Ishikawa (cell line): ENCODE measurements at regions not wholly inside any gene's neighbourhood (a gene's known extent, or its start where the extent isn't known, plus 50 kb on each side); places are given as distances from the start of the nearest gene placed in this dataset.

Experiments
- CEBPB ChIP-seq: IDR thresholded peaks from 2 replicates; pipeline ENCODE4 v1.6.1; 2012
- CREB1 ChIP-seq: IDR thresholded peaks from 2 replicates; pipeline ENCODE4 v1.6.1; 2012; ENCODE audit warnings: low read depth
- EGR1 ChIP-seq: IDR thresholded peaks from 2 replicates; pipeline ENCODE4 v1.6.1; 2012
- EP300 ChIP-seq: IDR thresholded peaks from 2 replicates; pipeline ENCODE4 v1.6.1; 2012; ENCODE audit warnings: borderline replicate concordance
- FOXM1 ChIP-seq: IDR thresholded peaks from 2 replicates; pipeline ENCODE4 v1.6.1; 2012; ENCODE audit warnings: low read depth, borderline replicate concordance
- MAX ChIP-seq: IDR thresholded peaks from 2 replicates; pipeline ENCODE4 v1.6.1; 2012
- NFIC ChIP-seq: IDR thresholded peaks from 2 replicates; pipeline ENCODE4 v1.6.1; 2012
- RAD21 ChIP-seq: IDR thresholded peaks from 2 replicates; pipeline ENCODE4 v1.6.1; 2012; ENCODE audit warnings: low read depth
- REST ChIP-seq: IDR thresholded peaks from 2 replicates; pipeline ENCODE4 v1.6.1; 2012; ENCODE audit warnings: low read depth, mild to moderate bottlenecking
- TAF1 ChIP-seq: IDR thresholded peaks from 2 replicates; pipeline ENCODE4 v1.6.1; 2012; ENCODE audit warnings: low read depth, mild to moderate bottlenecking
- TCF12 ChIP-seq: IDR thresholded peaks from 2 replicates; pipeline ENCODE4 v1.6.1; 2012; ENCODE audit warnings: low read depth
- TEAD4 ChIP-seq: IDR thresholded peaks from 2 replicates; pipeline ENCODE4 v1.6.1; 2012
- USF1 ChIP-seq: IDR thresholded peaks from 2 replicates; pipeline ENCODE4 v1.6.1; 2012
- YY1 ChIP-seq: IDR thresholded peaks from 2 replicates; pipeline ENCODE4 v1.6.1; 2012; ENCODE audit warnings: low read depth
- ZBTB7A ChIP-seq: IDR thresholded peaks from 2 replicates; pipeline ENCODE4 v1.6.1; 2012; ENCODE audit warnings: low read depth

- TF ChIP-seq EGR1: no peak
- TF ChIP-seq FOXM1: no peak
- TF ChIP-seq YY1: no peak
- no peak for TF ChIP-seq TAF1
- no peak for TF ChIP-seq EP300
Observed at GRCh38 chr20:22509843-22510147, 74.6 kb downstream of the FOXA2 start.

GRCh38 chr20:22509090-22509842, 75.1 kb downstream of the FOXA2 start:
- TF ChIP-seq EP300 (no peak), RAD21 (no peak)

- no peak for TF ChIP-seq FOXM1
- no peak for TF ChIP-seq MAX
- no peak for TF ChIP-seq TAF1
- TF ChIP-seq TEAD4: no peak
- TF ChIP-seq EGR1: no peak
Observed at GRCh38 chr20:22508426-22508825, 75.9 kb downstream of the FOXA2 start.

GRCh38 chr20:22507240-22507961, 77.0 kb downstream of the FOXA2 start:
- TF ChIP-seq EGR1 (no peak), TEAD4 (no peak), FOXM1 (no peak), YY1 (no peak), USF1 (no peak), RAD21 (no peak), ZBTB7A (no peak), MAX (no peak), CEBPB (no peak), TCF12 (no peak), TAF1 (no peak), REST (no peak), NFIC (no peak), CREB1 (no peak), EP300 (no peak)

GRCh38 chr20:22506827-22507226, 77.5 kb downstream of the FOXA2 start:
- TF ChIP-seq USF1 (no peak), MAX (no peak), FOXM1 (no peak), ZBTB7A (no peak), EGR1 (no peak), RAD21 (no peak), REST (no peak), EP300 (no peak), TAF1 (no peak), NFIC (no peak), TCF12 (no peak), CREB1 (no peak), CEBPB (no peak), TEAD4 (no peak), YY1 (no peak)

- TF ChIP-seq TCF12: no peak
- no peak for TF ChIP-seq YY1
- no peak for TF ChIP-seq USF1
- no peak for TF ChIP-seq MAX
- TF ChIP-seq EP300: no peak
- TF ChIP-seq RAD21: no peak
- TF ChIP-seq TEAD4: no peak
- TF ChIP-seq TAF1: no peak
- TF ChIP-seq CREB1: no peak
- TF ChIP-seq CEBPB: no peak
- no peak for TF ChIP-seq NFIC
- no peak for TF ChIP-seq REST
- TF ChIP-seq EGR1: no peak
- TF ChIP-seq FOXM1: no peak
- TF ChIP-seq ZBTB7A: no peak
Observed at GRCh38 chr20:22504829-22505377, 79.5 kb downstream of the FOXA2 start.
